H1 (cell line): ENCODE measurements at regions not wholly inside any gene's neighbourhood (a gene's known extent, or its start where the extent isn't known, plus 50 kb on each side); places are given as distances from the start of the nearest gene placed in this dataset.

Source experiments
- CTCF ChIA-PET: fragments of 300-600 bp; sonication (Branson Sonifier 250); formaldehyde crosslinking; loops from one replicate; lab custom pipeline; 2021; ENCODE audit not compliant: partially characterized antibody; lab: Charles Lee
- POLR2A ChIA-PET: fragments of 300-600 bp; sonication (Branson Sonifier 250); formaldehyde crosslinking; loops from one replicate; lab custom pipeline; 2021; ENCODE audit warnings: inconsistent platforms; ENCODE audit not compliant: partially characterized antibody; lab: Charles Lee
- DNase-seq, 2 experiments: peaks; one replicate each; pipeline versions ENCODE4 v3.0.0 to v3.0.0-alpha.2; 2010 to 2022; ENCODE audit warnings: low spot score in 2 of 2, low read depth in 1 of 2, mixed read lengths in 1 of 2
- FAIRE-seq: peaks from 2 replicates; lab custom pipeline; 2011; peaks lifted over from hg19 to GRCh38; lab: Jason Lieb, UNC
- H2AFZ ChIP-seq: 2 replicates; pipeline ENCODE4 v1.8.1; 2012; ENCODE audit warnings: low read length, inconsistent platforms
- H2AK5ac ChIP-seq: 2 replicates; pipeline ENCODE4 v1.6.1; 2013; ENCODE audit warnings: low read depth, low read length
- H2BK120ac ChIP-seq: replicated peaks from 2 replicates; pipeline ENCODE3; 2013; ENCODE audit warnings: low read depth, low read length, inconsistent platforms
- H2BK12ac ChIP-seq: 2 replicates; pipeline ENCODE4 v1.6.1; 2013; ENCODE audit warnings: low read depth, low read length
- H2BK15ac ChIP-seq: 2 replicates; pipeline ENCODE4 v1.6.1; 2013; ENCODE audit warnings: low read length
- H2BK20ac ChIP-seq: 2 replicates; pipeline ENCODE4 v1.6.1; 2013; ENCODE audit warnings: low read length
- H2BK5ac ChIP-seq: 2 replicates; pipeline ENCODE4 v1.6.1; 2013; ENCODE audit warnings: low read depth, low read length
- H3K14ac ChIP-seq: 2 replicates; pipeline ENCODE4 v1.6.1; 2013; ENCODE audit warnings: inconsistent platforms; ENCODE audit not compliant: insufficient read length
- H3K18ac ChIP-seq: 2 replicates; pipeline ENCODE4 v1.6.1; 2013; ENCODE audit warnings: low read length; ENCODE audit errors: extremely low read depth
- H3K23ac ChIP-seq: 2 replicates; pipeline ENCODE4 v1.6.1; 2013; ENCODE audit warnings: inconsistent platforms; ENCODE audit not compliant: insufficient read length
- H3K23me2 ChIP-seq: 2 replicates; pipeline ENCODE4 v1.6.1; 2013; ENCODE audit warnings: low read depth, low read length
- H3K27ac ChIP-seq: 2 replicates; pipeline ENCODE4 v1.6.1; 2011; ENCODE audit warnings: low read depth, low read length, inconsistent platforms
- H3K27me3 ChIP-seq, 4 experiments: replicated peaks in 1 of 4; 1 replicate in 1 of 4; 2 replicates in 3 of 4; pipeline versions ENCODE4 v1.6.1 to v1.8.1; 2011 to 2013; ENCODE audit warnings: low read length in 3 of 4, mild to moderate bottlenecking in 3 of 4, inconsistent platforms in 2 of 4, mixed read lengths in 2 of 4, moderate library complexity in 1 of 4; ENCODE audit not compliant: control insufficient read depth in 3 of 4, insufficient read depth in 3 of 4; ENCODE audit errors: extremely low read depth in 1 of 4
- H3K36me3 ChIP-seq, 4 experiments: 2 replicates each; pipeline versions ENCODE4 v1.6.1 to v1.8.1; 2011 to 2013; ENCODE audit warnings: mild to moderate bottlenecking in 4 of 4, low read length in 3 of 4, moderate library complexity in 2 of 4, control low read depth in 1 of 4, inconsistent platforms in 1 of 4; ENCODE audit not compliant: insufficient read depth in 4 of 4, control insufficient read depth in 2 of 4
- H3K4ac ChIP-seq: replicated peaks from 2 replicates; pipeline ENCODE3; 2013; ENCODE audit warnings: low read length, low read depth, mixed read lengths, inconsistent platforms; ENCODE audit not compliant: insufficient read length
- H3K4me1 ChIP-seq, 4 experiments: replicated peaks in 1 of 4; 1 replicate in 1 of 4; 2 replicates in 3 of 4; pipeline versions ENCODE4 v1.6.1 to v1.8.1; 2011 to 2013; ENCODE audit warnings: low read length in 3 of 4, inconsistent platforms in 2 of 4, mixed read lengths in 1 of 4; ENCODE audit not compliant: insufficient read depth in 4 of 4, control insufficient read depth in 3 of 4
- H3K4me2 ChIP-seq, 2 experiments: 2 replicates each; pipeline versions ENCODE4 v1.6.1 to v1.8.1; 2011 to 2013; ENCODE audit warnings: low read depth in 2 of 2, low read length in 2 of 2, control low read depth in 1 of 2, inconsistent platforms in 1 of 2, mild to moderate bottlenecking in 1 of 2; ENCODE audit not compliant: insufficient read depth in 1 of 2
- H3K4me3 ChIP-seq, 4 experiments: fragments of 200-600, 300-600 bp in 1 of 4; sonication (generic), shearing (Covaris generic), sonication (Bioruptor Twin) in 1 of 4; 2 replicates each; pipeline versions ENCODE4 v1.5.1 to v1.8.1; 2011 to 2016; ENCODE audit warnings: low read length in 4 of 4, low read depth in 3 of 4, control low read depth in 2 of 4, inconsistent platforms in 2 of 4, mild to moderate bottlenecking in 2 of 4, mixed read lengths in 1 of 4, moderate library complexity in 1 of 4; ENCODE audit not compliant: insufficient read depth in 2 of 4; ENCODE audit errors: extremely low read depth in 1 of 4
- H3K56ac ChIP-seq: replicated peaks from 2 replicates; pipeline ENCODE3; 2013; ENCODE audit warnings: low read depth, mild to moderate bottlenecking, mixed read lengths, low read length, inconsistent platforms; ENCODE audit not compliant: insufficient read length
- H3K79me1 ChIP-seq: 2 replicates; pipeline ENCODE4 v1.6.1; 2013; ENCODE audit warnings: low read depth, low read length, control low read depth
- H3K79me2 ChIP-seq, 2 experiments: 2 replicates each; pipeline versions ENCODE4 v1.6.1 to v1.8.1; 2012 to 2013; ENCODE audit warnings: low read length in 2 of 2, mild to moderate bottlenecking in 2 of 2, inconsistent platforms in 1 of 2; ENCODE audit not compliant: insufficient read depth in 2 of 2, control insufficient read depth in 1 of 2
- H3K9ac ChIP-seq, 4 experiments: replicated peaks in 1 of 4; 1 replicate in 1 of 4; 2 replicates in 3 of 4; pipeline versions ENCODE4 v1.6.1 to v1.8.1; 2011 to 2013; ENCODE audit warnings: low read depth in 3 of 4, low read length in 3 of 4, control low read depth in 2 of 4, mild to moderate bottlenecking in 2 of 4, moderate library complexity in 2 of 4, inconsistent platforms in 1 of 4; ENCODE audit errors: extremely low read depth in 1 of 4
- H3K9me3 ChIP-seq, 2 experiments: 2 replicates each; pipeline versions ENCODE4 v1.6.1 to v1.8.1; 2012 to 2013; ENCODE audit warnings: mild to moderate bottlenecking in 2 of 2, moderate library complexity in 2 of 2, control low read depth in 1 of 2, inconsistent platforms in 1 of 2, low read depth in 1 of 2, low read length in 1 of 2, mixed read lengths in 1 of 2; ENCODE audit not compliant: insufficient read depth in 2 of 2
- H4K20me1 ChIP-seq, 2 experiments: replicated peaks in 1 of 2; 2 replicates each; pipeline versions ENCODE3 to v1.8.1; 2011 to 2013; ENCODE audit warnings: inconsistent platforms in 2 of 2, low read length in 2 of 2, mild to moderate bottlenecking in 1 of 2; ENCODE audit not compliant: insufficient read depth in 2 of 2, control insufficient read depth in 1 of 2
- H4K5ac ChIP-seq: 2 replicates; pipeline ENCODE4 v1.6.1; 2013; ENCODE audit warnings: low read length, low read depth, mixed read lengths, inconsistent platforms; ENCODE audit not compliant: insufficient read length
- H4K8ac ChIP-seq: 2 replicates; pipeline ENCODE4 v1.8.0; 2013; ENCODE audit warnings: mild to moderate bottlenecking, moderate library complexity, low read length, inconsistent platforms; ENCODE audit not compliant: insufficient read depth; ENCODE audit errors: extremely low read depth
- H4K91ac ChIP-seq: replicated peaks from 2 replicates; pipeline ENCODE3; 2013; ENCODE audit warnings: low read length, mixed read lengths, inconsistent platforms; ENCODE audit not compliant: insufficient read length
- EZH2 ChIP-seq: fragments of 200-600 bp; sonication (generic); IDR thresholded peaks from 2 replicates; pipeline ENCODE4 v1.7.1; 2012; ENCODE audit warnings: low read depth, mild to moderate bottlenecking, moderate library complexity, low read length, inconsistent platforms; ENCODE audit not compliant: severe bottlenecking
- PHF8 ChIP-seq: fragments of 200-600 bp; sonication (generic); conservative IDR thresholded peaks from 2 replicates; pipeline ENCODE4 v1.7.1; 2012; ENCODE audit warnings: low read depth, mild to moderate bottlenecking, inconsistent platforms, low read length, moderate library complexity
- WGBS, 2 experiments: shearing (Covaris generic) in 1 of 2; methylation state at CpG; one replicate each; pipeline versions ENCODE4 v1.1.6 to v1.1.7; 2013 to 2015; ENCODE audit warnings: low lambda C conversion rate in 2 of 2, mixed read lengths in 2 of 2, inconsistent platforms in 1 of 2, low coverage in 1 of 2, missing lambda C conversion rate in 1 of 2; ENCODE audit not compliant: insufficient replicate concordance in 2 of 2, insufficient coverage in 1 of 2, insufficient read length in 1 of 2; ENCODE audit errors: extremely low coverage in 1 of 2, missing lambda C conversion rate in 1 of 2; 5-methylcytosine and 5-hydroxymethylcytosine counted together

- Histone ChIP-seq H3K14ac (no peak overlapping the region), H3K18ac (no peak overlapping the region), H3K23ac (no peak overlapping the region), H3K4ac (no peak overlapping the region), H3K9me3 (no peaks in the 10 kb centered on the region), H2BK20ac (no peak overlapping the region; the same call in 1 of the 2 replicates), H2AFZ (no peak overlapping the region), H4K91ac (no peak overlapping the region), H2AK5ac (no peak overlapping the region), H3K36me3 (no peaks in the 10 kb centered on the region), H3K4me1 (peaks cover 11 to 21% (median 16%) of the 10 kb centered on the region in 4 experiments), H3K27me3 (peaks cover 0 to 2% (median 0%) of the 10 kb centered on the region in 4 experiments; a peak in 2 of 7 replicates), H3K23me2 (no peaks in the 10 kb centered on the region; the same call in 1 of the 2 replicates), H3K4me2 (no peak overlapping the region), H4K20me1 (no peaks in the 10 kb centered on the region), H3K4me3 (no peak overlapping the region), H2BK120ac (no peak overlapping the region), H2BK15ac (no peak overlapping the region), H2BK5ac (no peak overlapping the region), H3K9ac (no peak overlapping the region), H3K27ac (no peak overlapping the region), H3K79me1 (no peaks in the 10 kb centered on the region), H3K56ac (no peak overlapping the region), H4K5ac (no peak overlapping the region), H2BK12ac (no peak overlapping the region; the same call in 1 of the 2 replicates), H3K79me2 (no peaks in the 10 kb centered on the region), H4K8ac (no peak overlapping the region)
- FAIRE-seq: no peak
- WGBS, 2 experiments: 77% methylated on average over 7 of the region's 7 CpGs; no CpG with 5 or more reads in 1 of the 2 experiments
- ChIA-PET CTCF (interaction anchor here (1.0 kb wide), 1 partner anchor 113 kb away, joined by 3 read pairs; no protein-coding TSS in a partner anchor), POLR2A (interaction anchor here (0.5 kb wide), 1 partner anchor 1991 kb away, joined by 4 read pairs; no protein-coding TSS in a partner anchor)
- DNase-seq: no peak
- no peak for TF ChIP-seq PHF8
- no peak for TF ChIP-seq EZH2
These were observed 135.1 kb downstream of the RRAGC start for GRCh38 chr1:38724160-38725131.
